GM21619 (cell line): ENCODE measurements at regions not wholly inside any gene's neighbourhood (a gene's known extent, or its start where the extent isn't known, plus 50 kb on each side); places are given as distances from the start of the nearest gene placed in this dataset.

Experiments
- ATAC-seq: cut with Tn5 transposase; IDR thresholded peaks from one replicate; pipeline ENCODE4 v1.9.1; 2021; ENCODE audit not compliant: unreplicated experiment

DNA sequence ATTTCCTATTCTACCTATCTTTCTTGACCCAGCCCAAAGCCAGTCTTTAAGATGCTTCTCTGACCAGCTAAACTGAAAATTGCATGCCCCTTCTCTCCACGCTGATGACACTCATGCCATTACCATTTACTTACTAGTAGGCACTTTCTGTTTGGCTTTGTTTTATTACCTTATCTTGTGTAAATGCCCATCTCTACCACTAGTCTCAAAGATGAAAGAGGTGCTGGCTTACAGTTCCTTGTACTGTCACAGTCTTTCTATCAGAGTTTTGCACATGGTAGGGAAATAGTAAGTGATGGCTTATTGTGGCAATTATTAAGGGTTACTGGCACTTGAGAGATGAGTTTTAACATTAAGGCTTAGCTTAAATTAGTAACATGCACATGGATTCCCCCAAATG lies 352.1 kb downstream of the RBM43 start:
- ATAC-seq: no peak

DNA sequence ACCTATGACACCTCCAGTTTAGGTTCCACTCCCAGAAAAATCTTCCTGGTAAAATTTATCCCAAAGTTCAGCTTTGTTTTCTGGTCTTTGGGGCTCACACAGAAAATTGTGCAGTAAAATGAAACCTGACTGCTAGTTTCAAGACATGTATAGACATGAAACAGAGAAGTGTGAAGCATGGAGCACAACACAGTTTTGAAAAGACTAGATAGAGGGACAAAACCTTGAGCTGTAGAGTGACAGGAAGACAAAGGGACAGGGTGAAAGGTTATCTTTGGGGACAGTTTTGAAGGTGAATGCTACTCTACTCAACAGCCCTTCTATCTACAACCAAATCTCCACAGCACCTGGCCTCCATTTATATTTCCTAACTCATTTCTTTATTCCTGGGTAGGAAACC lies 352.6 kb downstream of the RBM43 start:
- ATAC-seq: no peak

DNA sequence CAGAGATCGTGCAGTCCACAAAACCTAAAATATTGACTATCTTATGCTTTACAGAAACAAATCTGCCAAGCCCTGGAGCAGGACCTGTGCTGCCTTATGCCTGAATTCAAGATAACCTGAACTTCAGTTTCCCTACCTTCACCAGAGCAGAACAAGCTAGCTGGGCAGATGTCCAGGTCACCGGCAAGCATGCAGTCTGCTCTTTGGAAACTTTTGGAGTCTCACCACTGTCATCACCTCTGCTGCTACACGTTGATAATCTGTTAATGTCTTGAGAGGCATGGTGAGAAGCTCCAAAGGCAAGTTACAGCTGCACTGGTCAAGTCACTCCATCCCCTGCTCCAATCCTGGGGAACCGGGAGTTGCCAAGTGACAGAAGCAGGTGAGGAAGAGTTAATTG lies 354.2 kb downstream of the RBM43 start:
- no peak for ATAC-seq

DNA sequence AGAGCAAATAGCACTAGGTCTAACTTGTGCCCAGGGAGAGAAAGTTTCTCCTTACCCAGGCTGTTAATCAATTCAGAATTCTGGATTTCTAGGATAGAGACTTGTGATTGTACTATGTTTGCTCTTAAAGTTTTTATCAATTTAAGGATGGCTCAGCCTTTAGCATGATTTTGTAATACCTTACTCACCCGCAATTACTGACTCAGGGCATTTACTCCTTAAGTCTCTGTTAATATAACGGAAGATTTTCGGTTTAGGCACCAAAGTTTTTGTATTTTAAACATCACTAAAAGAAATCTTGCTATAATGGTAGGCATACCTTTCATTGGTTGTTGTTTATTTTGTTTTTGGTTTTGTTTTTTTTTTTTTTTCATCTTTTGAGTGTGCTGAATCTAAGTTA lies 358.2 kb downstream of the RBM43 start:
- no peak for ATAC-seq

DNA sequence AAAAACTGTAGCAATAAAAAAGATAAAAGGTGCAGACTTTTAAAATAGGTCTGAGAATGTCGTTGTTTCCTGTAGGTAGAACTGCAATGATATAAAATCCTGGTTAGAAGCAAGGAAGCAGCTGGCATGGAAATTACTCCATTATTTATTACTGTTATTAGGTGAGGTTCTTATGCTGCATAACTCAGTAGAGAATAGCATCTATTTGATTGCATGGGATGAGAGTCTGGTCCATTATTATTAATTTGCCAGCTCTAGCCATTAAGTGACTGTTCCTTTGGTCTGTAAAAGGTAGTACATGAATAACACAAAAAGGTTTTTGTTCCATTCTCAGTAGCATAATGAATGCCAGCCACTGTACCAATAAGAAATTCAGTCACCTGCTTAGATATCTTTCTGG lies 358.6 kb downstream of the RBM43 start:
- ATAC-seq: no peak

DNA sequence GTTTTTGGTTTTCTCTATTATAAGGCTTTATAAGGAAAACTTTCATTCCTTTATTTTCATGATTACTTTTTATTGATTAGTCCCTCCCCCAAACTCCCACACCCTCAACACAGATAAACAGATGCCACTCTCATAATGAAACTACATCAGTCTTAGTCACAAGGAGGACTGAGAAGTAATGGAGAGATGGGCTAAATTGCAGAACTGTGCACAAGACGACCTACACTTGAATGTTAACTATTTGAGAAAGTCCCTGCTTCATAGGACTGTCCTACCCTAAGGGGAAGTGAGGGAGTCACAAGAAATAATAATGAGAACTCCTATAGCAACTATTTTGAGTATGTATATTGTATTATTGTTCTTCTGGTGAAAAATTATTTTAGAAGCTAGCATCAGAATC lies 360.8 kb downstream of the RBM43 start:
- ATAC-seq: no peak

DNA sequence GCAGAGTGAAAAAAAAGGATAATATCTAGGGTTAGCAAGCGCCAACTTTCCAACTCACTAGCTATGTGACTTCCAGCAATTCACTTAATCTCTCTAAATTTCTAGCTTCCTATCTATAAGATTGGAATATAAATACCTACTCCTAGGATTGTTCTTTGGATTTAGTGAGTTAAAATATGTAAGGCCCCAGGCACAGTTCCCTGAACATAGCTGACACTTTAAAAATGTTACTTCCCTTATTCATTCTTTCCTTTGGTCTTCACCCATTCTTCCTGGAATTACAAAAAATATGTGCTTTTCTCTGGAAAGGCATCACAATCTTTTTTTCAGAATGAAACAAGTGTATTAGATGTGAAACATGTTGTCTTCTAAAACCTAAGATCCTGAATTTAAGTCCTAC lies 365.7 kb downstream of the RBM43 start:
- no peak for ATAC-seq

DNA sequence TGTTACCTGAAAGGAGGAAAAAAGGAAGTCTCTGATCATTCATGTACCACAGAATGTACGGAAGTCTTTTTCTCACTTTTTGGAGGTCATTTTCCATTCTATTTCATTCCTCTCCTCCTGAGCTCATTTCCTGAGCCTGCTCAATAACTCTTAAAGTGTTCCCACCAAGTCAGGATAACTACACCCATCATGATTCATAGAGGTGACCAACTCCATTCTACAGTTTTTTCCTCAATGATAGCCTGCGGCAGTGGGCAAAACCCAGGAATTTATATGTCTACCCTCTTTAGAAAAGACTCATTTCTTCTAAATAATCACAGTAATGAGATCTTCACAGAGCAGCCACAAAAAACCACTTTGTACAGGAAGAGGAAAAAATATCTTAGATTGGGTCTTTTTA lies 372.5 kb downstream of the RBM43 start:
- ATAC-seq: no peak

DNA sequence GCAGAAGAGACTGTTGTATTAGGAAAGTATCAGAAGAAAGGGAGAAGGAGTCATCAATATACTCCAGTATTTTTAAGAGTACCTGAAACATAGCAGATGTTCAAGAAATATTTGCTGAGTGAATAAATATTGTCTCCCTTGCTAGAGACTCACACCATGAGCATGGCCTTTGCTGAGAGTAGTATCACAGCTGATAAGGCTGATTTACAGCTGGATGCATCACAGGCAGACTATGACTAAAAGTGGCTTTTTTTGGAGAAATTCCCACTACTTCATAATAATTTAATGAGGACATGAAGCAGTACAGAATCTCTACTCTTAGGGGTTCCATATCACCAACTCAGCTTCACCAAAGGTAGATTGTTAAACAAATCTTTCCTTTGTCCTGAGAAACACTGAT lies 373.3 kb downstream of the RBM43 start:
- ATAC-seq: no peak

DNA sequence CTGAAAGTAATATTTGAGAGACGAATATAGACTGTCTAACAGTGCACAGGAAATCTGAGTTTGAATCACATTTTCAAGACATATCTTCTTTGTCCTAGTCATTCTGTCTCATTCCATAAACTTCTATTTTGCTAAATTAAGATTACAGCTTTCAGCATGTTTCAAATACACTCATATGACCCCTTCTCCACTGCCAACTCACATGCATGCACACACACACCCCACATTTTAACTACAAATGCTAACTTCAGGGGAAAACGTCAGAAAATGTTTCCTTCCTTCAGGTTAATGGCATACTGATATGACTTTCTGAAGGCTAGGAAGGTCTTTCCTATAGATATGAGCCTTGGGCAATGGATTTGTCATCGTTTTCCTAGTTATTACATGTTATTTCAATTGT lies 373.7 kb downstream of the RBM43 start:
- ATAC-seq: no peak

DNA sequence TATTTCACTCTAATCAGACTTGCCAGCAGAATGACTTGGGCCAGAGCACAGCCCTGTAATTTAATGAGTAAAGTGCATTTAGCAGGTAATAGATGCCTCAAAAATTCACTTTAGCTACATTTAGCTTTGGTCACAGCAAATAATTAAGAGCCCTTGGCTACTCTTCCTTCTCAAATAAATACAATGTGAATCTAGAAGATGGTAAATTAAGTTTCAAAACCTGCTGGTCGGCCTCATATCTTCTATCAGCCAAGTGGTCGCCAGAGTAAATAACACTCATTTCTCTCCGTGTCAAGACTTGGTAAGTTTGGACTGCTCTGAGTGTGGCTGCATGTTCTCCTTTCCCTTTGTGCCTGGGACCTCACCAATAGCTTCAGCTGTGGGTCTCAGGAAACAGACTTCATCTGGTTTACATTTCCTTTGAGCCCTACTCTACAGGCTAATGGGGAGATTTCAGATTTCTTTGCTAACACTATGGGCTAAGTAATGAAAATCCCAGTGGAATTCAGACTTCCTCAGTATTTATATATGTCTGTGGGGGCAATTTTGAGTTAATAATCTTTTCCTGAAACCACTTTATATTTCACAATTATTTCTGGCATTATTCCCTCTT lies 375.8 kb downstream of the RBM43 start:
- no peak for ATAC-seq

DNA sequence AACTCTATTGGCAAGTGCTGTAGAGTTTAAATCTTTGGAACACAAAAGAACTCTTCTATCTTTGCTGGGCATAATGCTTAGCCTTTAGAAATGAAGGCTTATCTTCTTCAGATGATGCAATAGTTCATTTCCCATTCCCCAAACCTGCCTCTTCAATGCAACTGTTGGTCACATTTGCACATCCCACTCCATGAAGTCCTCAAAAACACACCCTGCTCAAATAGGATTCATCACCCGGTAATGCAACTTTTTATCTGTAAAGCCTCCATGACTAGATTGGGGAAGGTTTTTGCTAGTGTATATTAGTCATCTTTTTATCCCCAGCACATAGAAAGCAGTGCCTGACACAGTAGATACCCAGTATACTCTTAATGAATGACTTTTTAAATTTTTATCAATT lies 376.4 kb downstream of the RBM43 start:
- no peak for ATAC-seq

DNA sequence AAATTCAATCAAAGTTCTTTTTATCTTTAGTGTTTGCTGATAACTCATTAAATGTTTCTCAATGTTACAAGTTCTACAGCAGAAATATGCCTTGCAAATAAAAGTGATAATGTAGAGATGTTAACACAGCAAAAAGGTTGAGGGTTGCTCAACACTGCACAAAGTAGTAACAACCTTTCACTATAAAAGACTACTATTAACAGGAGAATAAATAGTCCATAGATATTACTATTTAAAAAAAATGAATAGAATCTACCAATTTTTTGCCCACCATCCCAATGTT lies 378.1 kb downstream of the RBM43 start:
- no peak for ATAC-seq

DNA sequence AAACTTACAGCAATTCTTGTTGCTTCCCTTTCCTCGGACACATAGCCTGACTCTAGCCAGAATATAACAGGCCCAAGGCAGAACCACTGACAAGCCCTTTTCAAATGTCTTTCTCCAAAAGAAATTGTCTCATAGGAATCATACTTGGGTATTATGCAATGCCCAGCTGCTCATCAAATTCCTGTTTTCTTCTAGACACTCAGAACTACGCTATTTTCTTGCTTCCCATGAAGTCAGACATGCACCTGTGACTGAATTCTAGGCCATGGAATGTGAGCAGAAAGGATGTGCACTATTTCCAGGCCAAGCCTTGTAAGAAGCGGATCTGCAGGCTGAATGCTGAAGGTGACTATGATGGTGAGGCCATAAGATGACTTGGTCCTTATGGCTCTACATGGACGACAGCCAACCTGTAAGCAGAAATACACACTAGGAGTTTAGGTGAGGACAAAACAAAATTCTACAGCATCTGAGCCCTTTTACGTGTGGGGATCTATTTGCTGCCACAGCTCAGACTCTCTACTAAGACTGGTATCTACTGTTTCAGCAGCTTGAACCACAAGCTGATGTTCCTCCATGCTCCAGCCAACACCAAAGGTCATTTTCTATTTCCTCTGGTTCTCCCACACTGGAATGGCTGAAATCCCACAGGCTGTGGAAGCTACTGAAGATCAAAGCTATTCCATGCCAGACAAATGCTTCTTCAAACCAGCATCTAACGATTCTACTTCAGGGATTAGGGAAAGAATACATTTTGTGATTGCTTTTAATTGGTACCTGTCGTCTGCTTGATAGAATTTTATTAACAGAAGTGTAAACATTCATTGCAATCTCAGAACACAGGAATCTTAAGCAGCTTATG lies 378.7 kb downstream of the RBM43 start:
- no peak for ATAC-seq

DNA sequence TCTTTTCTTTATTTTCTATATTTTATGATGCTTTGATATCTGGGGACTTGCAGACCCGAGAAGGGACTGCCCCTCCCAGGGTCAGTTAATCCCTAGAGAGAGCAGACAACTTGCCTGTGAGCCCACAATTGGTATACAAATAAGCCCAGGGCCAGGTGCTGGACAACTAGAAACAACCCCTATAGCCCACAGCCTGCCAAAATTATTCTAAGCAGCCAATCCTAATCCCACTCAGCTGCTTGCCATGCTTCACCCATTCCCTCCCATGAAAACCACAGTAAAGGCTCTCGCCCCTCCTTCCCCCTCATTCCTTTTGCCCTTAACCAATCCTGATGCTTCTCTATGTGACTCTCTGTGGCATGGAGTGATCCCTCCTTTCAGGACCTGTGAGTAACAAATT lies 380.7 kb downstream of the RBM43 start:
- no peak for ATAC-seq

DNA sequence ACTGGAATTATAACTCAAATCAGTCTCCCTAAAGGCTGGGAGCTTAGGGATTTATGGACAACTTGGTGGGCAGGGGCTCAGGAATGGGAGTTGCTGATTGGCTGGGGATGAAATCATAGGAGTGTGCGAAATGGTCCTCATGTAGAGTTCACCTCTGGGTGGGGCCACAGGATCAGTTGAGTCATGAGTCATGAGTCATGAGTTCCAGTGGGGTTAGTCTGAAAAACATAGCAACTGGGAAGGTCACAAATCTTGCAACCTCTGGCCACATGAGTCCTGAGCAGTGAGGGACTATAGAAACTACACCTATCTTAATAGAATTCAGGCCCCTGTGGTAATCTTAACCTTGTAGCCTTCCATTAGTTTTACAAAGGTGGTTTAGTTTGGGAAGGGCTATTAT lies 383.3 kb downstream of the RBM43 start:
- ATAC-seq: no peak

DNA sequence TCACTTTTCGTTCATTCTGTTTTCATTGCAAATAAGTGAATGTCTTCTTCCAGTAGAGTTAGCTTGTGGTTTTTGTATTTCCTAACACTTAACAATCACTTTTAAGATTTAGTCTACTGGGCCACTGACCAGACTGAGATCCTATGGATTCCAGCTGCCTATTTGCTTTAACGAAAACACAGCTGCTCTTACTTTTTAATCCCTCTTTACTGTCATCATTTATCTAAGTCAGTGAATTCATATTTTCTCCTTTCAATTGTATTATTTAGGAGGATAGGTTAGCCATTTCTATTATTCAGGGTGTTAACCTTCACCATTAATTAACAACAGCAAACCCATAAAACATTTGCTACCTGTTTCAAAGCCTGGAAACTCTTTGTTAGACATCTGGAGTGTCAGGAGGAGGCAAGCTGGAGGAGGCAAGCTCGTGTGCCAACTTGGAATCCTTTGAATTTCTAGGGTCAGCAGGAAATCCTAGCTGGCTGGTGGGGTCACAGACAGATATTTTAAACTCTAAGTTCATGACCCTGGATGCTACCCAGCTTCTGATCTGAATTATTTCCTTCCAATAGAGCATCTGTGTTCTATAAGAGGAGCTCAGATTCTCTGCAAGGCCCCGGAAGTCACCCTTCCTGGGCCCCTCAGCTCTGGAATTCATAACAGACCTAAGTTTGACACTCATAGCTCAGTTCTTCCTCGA lies 385.3 kb downstream of the RBM43 start:
- no peak for ATAC-seq

DNA sequence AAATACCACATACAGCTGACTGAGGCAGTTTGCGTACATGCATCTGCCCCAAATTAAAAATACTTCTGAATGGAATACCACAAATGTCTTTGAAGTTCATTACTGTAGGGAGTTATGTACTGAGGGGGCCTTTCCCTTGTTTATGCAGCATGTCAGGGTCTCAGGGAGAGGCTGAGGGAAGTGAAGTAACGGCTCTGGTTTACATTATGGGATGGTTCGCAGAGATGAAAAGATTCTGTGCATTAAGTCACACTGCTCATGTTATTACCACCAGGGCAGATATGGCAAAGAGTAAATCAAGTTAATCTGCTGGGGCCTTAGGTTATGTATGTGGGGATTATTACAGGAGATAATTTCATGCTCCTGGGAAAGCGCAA lies 385.9 kb upstream of the RND3 start:
- no peak for ATAC-seq

DNA sequence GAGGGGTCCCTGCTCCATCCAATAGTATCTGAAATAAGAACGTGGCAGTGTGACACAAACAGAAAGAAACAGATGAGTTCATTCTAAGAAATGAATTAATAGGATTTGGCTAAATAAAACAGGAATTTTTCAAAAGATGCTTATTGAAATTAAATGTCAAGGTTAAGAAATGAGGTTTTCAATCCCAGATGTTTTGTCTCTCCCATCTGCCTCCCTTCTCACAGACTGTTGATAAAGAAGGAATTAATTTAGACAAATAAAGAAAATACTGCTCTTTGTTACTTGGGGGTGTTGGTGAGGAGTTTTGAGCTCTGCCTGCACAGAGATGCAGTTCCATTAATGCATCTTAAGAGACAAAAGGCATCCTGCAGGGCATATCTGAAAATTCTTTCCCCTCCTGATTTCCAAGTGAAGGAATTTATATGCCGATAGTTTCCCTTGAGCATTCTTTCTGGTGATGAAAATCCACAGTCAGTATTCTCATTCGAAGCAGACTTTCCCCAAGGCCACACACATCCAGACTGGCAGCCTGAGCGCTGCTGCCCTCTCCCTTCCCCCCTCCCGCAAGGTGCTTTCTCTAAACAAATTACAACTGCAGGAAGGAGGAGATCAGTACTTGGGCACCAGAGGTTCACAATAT lies 385.4 kb upstream of the RND3 start:
- ATAC-seq: no peak

DNA sequence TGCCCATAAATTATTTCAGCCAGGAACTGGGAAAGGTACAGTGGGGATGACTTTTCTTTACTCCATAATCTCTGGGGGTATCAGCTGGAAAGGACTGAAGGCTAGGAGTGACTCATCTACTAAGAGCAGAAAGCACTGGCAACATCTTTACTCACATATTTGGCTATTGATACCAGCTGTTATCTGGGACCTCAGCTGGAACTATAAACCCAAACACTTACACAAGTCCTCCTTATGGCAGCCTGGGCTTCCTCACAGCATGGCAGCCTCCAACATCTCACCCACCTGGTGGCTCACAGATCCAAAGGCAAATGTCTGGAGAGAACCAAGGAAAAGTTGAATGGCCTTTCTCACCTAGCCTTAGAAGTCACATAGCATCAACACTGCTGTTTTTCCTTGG lies 379.0 kb upstream of the RND3 start:
- no peak for ATAC-seq

DNA sequence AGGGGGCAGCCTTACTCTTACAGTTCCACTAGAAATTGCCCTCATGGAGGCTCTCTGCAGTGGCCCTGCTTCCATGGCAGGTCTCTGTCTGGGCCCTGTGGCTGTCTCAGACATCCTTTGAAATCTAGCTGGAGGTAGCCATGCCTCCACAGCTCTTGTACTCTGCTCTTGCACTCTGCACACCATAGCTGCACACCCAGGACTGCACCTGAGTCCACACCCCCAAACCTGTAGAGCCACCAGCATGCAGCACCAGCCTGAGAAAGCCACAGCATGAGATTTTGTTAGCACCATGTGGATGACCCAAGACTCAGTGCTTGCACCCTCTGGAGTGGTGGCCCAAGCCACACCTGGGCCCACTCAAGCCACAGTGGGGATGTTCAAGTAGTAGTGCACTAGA lies 376.2 kb upstream of the RND3 start:
- ATAC-seq: no peak

DNA sequence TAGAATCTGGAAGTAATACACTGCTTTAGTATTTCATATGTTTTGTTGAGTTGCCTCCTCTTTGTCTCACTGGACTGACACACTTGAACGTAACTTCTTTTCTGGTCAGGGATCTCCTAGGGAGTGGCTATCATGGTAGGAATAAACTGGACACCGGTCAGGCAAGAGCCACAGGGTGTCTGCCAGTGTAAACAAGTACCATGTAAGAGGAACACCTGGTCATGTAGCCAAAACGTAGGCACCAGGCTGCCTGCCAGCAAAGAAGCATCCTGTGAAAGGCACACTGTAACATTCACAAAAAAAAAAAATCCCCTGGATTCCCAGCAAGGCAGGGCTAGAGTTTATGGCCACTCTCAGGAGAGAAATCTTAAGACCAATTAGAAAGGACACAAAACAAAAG lies 372.8 kb upstream of the RND3 start:
- ATAC-seq: no peak
